ENCODE measurements at regions not wholly inside any gene's neighbourhood (a gene's known extent, or its start where the extent isn't known, plus 50 kb on each side); places are given as distances from the start of the nearest gene placed in this dataset.

DNA sequence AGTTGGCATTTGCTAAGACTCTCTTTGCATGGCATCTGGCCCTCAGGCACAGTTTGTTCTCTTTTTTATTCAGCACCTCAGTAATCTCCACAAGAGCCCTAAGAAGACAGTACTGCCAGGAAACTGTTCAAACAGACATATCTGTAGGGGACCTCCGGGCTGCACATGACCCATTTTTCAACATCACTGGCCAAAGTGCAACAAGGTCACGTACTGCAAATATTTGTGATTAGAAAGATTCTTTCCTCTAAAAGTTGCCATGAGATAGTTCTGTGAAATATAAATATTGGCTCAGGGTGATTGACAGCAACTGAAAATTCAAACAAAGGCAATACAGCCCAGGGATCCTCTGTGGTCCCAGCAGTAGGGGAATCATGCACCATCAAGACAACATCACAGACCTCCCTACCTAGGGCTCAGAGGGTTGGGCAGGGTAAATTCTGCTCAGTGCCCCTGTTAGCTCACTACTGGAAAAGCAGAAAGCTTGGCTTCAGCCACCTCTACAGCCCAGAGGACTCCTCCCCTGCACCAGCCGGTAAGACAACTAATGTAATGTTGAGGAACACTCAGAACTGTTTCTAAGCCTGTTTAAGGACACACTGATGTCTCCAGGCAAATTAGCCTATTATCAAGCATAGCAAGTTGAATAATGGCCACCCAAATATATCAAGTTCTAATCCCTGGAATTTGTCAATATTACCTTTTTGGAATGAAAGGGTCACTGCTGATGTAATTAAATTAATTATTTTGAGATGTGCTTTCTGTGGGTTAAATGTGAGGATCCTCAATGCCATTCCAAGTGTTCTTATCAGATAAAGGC lies 117.4 kb upstream of the LPP start:
- H3K4me3 ChIP-seq (ENCODE audit: low read depth, low read length), result no peak overlapping the region
- TF ChIP-seq, protein P1, sequence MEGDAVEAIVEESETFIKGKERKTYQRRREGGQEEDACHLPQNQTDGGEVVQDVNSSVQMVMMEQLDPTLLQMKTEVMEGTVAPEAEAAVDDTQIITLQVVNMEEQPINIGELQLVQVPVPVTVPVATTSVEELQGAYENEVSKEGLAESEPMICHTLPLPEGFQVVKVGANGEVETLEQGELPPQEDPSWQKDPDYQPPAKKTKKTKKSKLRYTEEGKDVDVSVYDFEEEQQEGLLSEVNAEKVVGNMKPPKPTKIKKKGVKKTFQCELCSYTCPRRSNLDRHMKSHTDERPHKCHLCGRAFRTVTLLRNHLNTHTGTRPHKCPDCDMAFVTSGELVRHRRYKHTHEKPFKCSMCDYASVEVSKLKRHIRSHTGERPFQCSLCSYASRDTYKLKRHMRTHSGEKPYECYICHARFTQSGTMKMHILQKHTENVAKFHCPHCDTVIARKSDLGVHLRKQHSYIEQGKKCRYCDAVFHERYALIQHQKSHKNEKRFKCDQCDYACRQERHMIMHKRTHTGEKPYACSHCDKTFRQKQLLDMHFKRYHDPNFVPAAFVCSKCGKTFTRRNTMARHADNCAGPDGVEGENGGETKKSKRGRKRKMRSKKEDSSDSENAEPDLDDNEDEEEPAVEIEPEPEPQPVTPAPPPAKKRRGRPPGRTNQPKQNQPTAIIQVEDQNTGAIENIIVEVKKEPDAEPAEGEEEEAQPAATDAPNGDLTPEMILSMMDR (IDR thresholded peaks at IDR 0.05; ENCODE audit: low read depth, low read length, missing control alignments), result no peak
- DNase-seq (ENCODE audit: low read depth), result no peak

DNA sequence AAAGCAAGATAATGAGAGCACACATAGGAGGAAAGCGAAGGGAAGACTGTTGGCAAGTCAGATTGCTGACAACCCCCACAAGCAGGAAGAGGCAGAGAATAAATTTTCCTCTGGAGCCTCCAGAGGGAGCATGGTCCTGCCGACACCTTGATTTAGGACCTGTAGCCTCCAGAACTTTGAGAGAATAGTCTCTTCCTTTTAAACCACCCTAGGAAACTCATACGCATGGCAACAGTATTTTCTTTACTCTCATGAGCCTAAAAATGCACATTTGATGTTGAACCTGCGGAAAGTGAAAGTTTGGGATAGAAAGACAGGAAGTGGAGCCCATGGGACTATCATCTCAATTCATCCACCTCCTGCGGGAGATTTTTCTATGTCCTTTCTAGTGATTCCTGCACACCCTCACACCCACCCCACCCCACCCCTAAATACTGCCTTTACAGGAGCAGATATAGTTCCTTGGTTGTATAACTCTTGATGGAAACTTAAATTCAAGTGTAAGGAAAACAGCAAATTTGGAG lies 116.7 kb upstream of the LPP start:
- DNase-seq (ENCODE audit: low read depth), result no peak
- TF ChIP-seq, protein P1 (IDR thresholded peaks at IDR 0.05; ENCODE audit: low read depth, low read length, missing control alignments), result no peak
- no peak overlapping the region for H3K4me3 ChIP-seq (ENCODE audit: low read depth, low read length)

DNA sequence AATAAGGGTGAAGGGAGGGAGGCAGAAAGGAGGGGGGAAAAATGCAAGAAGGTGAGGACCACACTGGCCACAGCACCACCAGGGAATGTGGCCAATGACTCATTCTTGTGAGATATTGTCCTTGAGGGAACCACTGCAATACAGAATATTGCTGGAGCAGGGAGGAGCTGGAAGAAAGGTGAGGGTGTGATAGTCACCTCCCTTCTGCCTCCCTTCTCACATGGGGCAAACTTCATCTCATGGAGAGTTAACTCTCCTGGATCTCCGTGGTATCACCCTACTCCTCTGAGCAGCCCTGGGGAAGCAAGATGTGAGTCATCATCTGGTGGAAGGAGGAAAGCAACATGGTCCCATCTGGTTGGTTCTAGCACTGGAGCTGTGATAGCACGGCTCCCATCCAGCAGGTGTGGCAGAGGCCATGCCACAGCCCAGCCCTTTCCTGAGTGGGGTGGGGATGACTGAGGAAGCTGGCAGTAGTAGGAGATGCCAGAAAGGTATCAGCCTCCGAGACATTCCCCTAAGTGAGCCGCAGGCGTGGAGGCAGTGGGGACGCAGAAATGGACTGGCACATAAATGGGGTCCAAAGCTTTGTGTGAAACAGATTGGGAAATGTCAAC lies 115.9 kb upstream of the LPP start:
- TF ChIP-seq, protein P1 (IDR thresholded peaks at IDR 0.05; ENCODE audit: low read depth, low read length, missing control alignments), result no peak
- no peak overlapping the region for H3K4me3 ChIP-seq (ENCODE audit: low read depth, low read length)
- no peak for DNase-seq (ENCODE audit: low read depth)

GRCh38 chr3:188041193-188041592 lies 112.8 kb upstream of the LPP start:
- H3K4me3 ChIP-seq (ENCODE audit: low read depth, low read length), result no peak overlapping the region
- TF ChIP-seq, protein P1 (IDR thresholded peaks at IDR 0.05; ENCODE audit: low read depth, low read length, missing control alignments), result no peak
- DNase-seq (ENCODE audit: low read depth), result no peak

GRCh38 chr3:188041895-188042294 lies 112.1 kb upstream of the LPP start:
- no peak overlapping the region for H3K4me3 ChIP-seq (ENCODE audit: low read depth, low read length)
- TF ChIP-seq, protein P1 (IDR thresholded peaks at IDR 0.05; ENCODE audit: low read depth, low read length, missing control alignments), result no peak
- no peak for DNase-seq (ENCODE audit: low read depth)

- no peak for DNase-seq (ENCODE audit: low read depth)
- TF ChIP-seq, protein P1 (IDR thresholded peaks at IDR 0.05; ENCODE audit: low read depth, low read length, missing control alignments), result no peak
- no peak overlapping the region for H3K4me3 ChIP-seq (ENCODE audit: low read depth, low read length)
Observed at GRCh38 chr3:188042466-188042865, 111.5 kb upstream of the LPP start.
